ENCODE measurements at regions not wholly inside any gene's neighbourhood (a gene's known extent, or its start where the extent isn't known, plus 50 kb on each side); places are given as distances from the start of the nearest gene placed in this dataset.

GRCh38 chr2:38190542-38191218, 114.7 kb upstream of the CYP1B1 start:
- TF ChIP-seq CTCF (conservative IDR thresholded peaks at IDR 0.05; ENCODE audit: low read length) (no peak), EZH2phosphoT487 (IDR thresholded peaks at IDR 0.05; ENCODE audit: borderline replicate concordance, low read depth, low read length) (no peak)
